Hematopoietic multipotent progenitor cell treated with erythropoietin and hydrocortisone succinate and interleukin-3 and kit ligand, for 4 days (in vitro differentiated cells): ENCODE measurements at regions not wholly inside any gene's neighbourhood (a gene's known extent, or its start where the extent isn't known, plus 50 kb on each side); places are given as distances from the start of the nearest gene placed in this dataset.
A peak's percentile ranks its signal among the peaks of the same experiment; 100 is the strongest.
"Not testable (repeated sequence)": the region's sequence is repeated elsewhere in the genome, so short reads cannot be mapped to it uniquely, and the experiment has no call there.

Source experiments
- DNase-seq: peaks from one replicate; pipeline ENCODE4 v3.0.0-alpha.2; 2015

DNA sequence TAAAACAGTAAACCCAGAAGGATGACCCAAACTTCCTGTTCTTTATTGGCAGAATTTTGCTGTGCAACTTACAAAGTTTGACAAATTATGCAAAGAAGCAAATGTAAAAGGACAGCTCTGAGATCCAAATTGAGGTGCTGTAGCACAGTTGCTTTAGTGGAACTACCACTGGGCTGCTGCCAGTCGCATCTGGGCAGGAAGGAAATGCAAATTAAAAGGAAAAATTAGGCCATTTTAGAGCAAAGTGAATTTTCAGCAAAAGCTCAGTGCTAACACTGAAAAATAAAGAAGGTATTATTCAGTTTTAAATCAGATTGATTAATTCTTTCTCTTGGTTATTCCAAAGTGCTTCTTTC is 104.5 kb downstream of the ZMAT3 start:
- no peak for DNase-seq

DNA sequence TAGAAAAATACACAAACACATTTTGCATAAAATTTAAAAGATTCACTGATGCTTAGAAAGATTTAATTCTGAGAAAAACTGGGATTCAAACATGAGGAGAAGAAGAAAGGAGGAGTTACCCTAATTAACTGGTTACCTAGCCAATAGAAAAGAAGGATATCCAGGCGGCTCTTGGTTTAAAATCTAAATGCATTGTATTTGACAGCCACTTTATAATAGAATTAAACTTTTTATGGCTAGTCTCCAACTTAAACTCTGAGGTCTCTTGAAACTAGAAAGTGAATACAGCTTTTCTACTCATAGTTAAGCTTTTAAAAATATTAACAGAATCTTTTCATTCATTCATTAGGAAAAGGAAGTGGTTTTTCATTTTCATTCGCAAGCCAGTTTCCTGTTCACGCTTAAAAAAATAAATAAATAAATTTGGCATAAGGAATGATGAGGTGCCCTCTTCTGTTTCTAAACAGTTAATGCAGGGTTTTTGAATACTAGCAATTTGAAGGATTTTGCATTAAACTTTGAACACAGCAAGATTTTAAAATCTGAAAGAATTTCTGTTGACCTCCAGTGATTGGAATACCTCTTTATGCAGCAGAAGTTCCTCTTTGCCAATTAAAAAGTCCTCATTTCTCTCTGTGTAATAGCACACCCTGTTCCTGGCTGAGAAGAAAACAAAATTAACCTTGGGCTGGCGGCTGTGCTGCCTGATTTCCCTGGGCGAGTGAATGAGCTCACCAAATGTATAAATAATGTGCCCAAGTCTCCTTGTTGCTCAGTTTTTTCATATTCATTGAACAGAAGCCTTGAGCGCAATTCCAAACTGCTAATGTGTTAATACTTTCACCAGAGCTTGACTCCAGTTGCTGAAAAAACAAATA is 105.1 kb downstream of the ZMAT3 start:
- peak; percentile 54 for DNase-seq

DNA sequence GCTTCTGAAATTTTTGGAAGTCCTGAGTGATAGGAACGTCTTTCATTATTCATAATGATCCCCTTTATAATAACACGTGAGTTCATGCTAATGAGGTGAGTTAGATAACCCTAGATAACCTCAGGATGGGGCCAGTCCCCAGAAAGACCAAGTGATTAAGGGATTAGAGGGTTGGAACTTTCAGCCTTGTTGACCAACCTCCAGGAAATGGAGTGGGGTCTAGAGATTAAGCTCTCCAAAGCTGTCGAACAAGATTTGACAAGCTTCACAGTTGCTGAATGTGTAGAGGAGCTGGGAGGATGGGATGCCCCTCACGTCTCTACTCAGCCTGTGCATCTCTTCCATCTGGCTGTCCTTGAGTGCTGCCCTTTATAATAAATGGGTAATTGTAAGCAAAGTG is 107.1 kb downstream of the ZMAT3 start:
- DNase-seq = no peak

DNA sequence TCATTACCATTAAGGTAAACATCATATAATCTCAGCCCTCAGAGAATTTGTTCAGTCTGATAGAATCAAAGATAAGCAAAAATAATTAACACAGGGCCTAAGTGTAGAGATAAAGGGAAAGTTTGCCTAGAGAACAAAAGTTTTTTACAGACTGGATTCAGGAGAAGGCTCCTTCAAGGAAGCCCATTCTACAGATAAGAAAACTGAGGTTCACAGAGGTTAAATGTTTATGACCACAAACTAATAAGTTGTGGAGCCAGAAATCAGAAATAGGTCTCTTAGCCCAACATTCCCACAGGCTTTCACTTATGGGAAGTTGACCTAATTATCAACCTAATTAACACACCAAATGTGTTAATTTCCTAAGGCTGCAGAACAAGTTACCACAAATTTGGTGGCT is 110.7 kb downstream of the ZMAT3 start:
- DNase-seq = no peak

DNA sequence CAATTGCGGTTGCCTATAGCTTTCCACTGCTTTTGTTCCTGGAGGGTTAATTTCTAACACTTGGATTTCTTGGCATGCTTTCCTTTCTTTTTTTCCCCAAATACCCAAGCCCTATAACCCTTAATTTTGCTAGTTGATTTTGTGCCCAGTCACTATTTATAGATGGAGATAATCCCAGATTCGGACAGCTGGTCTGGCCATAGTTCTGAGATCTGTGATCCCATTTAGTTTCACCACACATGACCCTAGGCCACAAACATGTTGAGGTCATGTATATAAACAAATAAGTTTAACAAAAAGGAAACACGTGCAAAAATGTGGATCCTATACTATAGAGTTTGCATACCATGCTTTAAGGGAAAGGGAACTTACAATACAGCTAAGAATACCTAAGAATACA is 111.4 kb downstream of the ZMAT3 start:
- DNase-seq = no peak

DNA sequence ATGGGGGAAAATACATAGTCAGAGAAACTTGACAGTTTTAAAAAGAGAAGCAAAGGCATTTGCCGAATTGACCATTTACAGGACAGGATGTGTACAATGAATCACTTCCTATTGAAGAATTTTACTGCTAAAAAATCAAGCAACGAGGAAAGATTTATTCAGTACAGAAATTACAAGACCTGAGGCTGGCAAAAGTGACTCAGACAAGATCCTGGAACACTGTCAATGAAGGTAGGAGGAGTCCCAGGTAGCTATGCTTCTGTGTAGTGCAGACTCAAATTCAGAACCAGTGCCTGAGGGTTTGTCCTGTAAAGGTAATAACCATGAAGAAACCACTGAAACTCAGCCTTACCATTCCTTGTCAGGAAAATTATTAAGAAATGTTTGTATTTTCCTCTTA is 120.9 kb downstream of the ZMAT3 start:
- DNase-seq = no peak

DNA sequence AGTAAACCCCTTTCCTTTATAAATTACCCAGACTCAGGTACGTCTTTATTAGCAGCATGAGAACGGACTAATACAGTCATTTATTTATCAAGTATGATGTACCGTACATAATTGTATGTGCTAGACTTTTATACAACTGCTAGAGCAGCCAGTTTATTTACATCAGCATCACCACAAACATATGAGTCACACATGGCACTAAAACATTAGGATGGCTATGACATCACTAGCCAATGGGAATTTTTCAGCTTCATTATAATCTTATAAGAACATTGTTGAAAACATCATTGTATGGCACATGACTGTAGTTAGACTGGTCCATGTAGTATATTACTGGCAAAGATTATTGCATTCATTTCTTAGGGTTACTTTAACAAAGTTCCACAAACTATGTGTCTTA is 121.7 kb downstream of the ZMAT3 start:
- DNase-seq = no peak

DNA sequence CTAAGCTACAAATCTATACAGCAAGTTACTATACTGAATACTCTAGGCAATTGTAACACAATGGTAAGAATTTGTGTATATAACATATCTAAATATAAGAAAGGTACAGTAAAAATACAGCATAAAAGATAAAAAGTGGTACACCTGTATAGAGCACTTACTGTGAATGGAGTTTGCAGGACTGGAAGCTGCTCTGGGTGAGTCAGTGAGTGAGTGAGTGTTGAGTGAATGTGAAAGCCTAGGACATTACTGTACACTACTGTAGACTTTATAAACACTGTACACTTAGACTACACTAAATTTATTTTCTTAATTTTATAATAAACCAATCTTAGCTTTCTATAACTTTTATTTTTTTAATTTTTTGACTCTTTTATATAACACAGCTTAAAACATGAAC is 123.1 kb downstream of the ZMAT3 start:
- DNase-seq = no peak

DNA sequence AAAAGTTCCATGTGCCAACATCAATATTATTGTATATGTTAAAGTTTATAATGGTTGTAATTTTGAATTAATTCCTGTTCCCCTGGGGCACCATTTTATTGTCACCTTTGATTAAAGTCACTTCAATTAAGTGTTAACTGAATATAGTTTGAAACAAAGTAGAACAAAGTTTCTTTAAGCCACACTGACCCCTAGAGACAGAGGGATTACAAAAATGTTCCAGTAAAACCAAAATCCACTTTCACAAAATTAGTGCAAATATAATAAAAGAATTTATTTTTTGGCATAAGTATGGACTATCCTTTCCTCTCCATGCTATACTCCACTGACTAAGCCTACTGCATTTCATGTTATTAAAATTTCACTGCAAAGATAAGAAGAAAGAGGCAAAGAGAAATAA is 123.9 kb downstream of the ZMAT3 start:
- DNase-seq = no peak

DNA sequence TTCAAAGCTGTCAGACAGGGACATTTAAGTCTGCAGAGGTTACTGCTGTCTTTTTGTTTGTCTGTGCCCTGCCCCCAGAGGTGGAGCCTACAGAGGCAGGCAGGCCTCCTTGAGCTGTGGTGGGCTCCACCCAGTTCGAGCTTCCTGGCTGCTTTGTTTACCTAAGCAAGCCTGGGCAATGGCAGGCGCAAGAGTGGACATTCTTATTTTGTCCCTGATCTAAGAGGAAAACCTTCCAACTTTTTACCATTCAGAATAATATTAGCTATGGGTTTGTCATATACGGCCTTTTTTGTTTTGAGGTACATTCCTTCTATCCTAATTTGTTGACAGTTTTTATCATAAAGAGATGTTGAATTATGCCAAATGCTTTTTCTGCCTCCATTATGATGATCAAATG is 129.3 kb downstream of the ZMAT3 start:
- not testable (repeated sequence) for DNase-seq

DNA sequence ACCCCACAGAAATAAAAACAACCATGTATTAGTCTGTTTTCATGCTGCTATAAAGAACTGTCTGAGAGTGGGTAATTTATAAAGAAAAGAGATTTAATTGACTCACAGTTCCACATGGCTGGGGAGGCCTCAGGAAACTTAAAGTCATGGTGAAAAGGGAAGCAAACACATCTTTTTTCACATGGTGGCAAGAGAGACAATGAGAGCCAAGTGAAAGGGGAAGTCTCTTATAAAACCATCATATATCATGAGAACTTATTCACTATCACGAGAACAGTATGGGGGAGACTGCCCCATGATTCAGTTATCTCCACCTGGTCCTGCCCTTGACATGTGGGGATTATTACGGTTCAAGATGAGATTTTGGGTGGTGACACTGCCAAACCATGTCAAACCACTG is 141.5 kb downstream of the ZMAT3 start:
- DNase-seq = no peak

DNA sequence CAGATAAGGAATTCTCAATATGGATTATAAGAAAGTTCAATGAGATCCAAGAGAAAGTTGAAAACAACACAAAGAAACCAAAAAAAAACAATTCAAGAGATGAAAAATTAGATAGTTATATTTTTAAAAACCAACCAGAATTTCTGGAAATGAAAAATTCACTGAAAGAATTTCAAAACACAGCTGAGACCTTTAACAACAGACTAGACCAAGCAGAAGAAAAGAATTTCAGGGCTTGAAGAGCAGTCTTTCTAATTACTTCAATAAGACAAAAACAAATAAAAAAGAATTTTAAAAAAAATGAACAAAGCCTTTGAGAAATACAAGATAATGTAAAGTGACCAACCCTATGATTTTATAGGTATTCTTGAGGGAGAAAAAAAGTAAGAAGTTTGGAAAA is 155.4 kb downstream of the ZMAT3 start:
- DNase-seq = no peak

DNA sequence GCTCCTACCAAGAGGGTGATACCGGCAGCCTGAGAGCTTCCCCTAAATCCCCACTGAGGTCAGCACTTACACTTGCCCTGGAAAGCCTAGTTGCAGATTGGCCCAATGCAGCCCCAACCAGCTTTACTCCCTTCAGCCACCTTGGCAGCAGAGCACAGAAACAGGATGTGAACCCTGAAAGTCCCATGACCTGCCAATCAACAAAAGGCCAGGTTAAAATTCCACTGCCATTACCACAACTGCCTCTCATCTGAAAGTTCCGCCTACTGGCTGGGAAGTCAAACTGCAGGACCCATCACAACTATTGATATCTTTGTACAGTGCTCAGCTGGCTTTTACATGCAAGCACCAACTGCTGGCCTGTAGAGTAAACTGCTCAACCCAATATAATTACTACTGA is 156.2 kb downstream of the ZMAT3 start:
- no peak for DNase-seq

DNA sequence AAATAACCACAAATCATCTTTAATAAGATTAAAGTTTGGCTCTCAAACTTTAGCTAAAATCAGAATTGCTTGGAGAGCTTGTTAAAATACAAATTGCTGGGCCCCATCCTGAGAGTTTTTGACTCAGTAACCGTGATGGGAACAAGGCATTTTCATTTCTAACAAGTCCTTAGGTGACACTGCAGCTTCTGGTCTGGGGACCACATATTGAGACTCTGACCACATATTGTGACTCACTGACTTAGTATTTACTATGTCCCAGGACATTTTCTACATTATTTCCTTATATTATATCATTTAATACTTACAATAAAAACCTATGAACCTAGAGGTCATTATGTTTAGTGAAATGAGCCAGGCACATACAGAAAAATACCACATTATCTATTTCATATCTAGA is 164.5 kb downstream of the ZMAT3 start:
- DNase-seq = no peak

DNA sequence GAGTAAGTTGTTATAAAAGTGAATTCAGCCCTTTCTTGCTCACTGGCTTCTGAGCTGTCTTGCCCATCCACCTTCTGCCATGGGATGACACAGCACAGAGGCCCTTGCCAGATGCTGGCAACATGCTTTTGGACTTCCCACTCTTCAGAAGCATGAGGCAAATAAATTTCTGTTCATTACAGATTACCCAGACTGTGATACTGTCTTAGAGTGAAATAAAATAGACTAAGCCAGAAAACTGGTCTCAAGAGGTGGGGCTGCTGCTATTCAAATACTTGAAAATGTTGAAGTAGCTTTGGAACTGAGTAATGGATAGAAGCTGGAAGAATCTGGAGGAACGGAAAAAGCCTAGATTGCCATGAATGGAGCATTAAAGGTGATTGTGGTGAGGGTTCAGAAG is 170.4 kb downstream of the ZMAT3 start:
- DNase-seq = no peak

DNA sequence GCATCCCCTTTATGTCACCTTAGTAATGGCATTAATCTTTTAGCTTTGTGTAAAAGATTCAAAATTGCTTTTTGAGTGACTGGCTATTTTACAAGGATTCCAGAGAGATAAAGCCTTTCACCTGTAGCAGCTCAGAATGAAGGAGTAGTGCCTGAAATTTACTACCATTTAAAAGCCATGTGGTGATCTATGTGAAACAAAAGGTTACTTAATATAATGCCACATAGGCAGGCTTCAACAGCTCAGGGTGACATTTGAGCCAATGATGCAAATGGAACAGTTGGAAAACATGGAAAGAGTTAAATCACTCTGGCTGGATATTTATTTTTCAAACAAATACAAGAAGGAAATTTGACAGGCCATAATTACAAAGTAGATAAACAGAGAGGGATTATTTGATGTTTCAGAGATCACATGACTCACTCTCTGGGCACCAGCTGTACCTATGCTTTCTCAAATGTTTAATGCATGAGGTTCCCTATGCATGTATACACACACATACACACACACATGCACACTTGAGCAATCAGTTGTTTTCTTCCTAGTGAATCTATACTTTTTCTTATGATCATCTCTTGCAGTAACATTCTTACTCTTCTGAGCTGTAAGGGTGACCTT is 171.5 kb downstream of the ZMAT3 start:
- DNase-seq = no peak

DNA sequence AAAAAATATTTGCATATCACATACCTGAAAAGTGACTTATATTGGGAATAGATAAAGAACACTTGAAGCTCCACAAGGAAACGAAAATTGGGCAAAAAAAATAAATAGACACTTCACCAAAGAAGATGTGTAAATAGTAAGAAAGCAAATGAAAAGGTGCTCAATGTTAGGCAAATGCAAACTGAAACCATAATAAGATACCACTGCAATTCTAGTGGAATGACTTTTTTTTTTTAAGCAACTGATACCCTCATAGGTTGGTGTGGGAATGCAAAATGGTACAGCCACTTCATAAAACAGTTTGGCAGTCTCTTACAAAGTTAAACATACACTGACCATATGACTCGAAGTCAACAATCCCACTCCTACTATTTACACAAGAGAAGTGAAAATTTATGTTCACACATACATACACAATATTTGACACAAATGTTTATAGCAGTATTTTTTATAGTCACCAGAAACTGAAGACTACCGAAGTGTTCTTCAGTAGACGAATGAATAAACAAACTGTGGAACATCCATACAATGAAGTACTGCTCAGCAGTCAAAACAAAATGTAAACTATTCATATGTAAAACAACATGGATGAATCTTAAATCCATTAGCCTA is 176.3 kb downstream of the ZMAT3 start:
- DNase-seq = no peak
